ENCODE measurements at regions not wholly inside any gene's neighbourhood (a gene's known extent, or its start where the extent isn't known, plus 50 kb on each side); places are given as distances from the start of the nearest gene placed in this dataset.

DNA sequence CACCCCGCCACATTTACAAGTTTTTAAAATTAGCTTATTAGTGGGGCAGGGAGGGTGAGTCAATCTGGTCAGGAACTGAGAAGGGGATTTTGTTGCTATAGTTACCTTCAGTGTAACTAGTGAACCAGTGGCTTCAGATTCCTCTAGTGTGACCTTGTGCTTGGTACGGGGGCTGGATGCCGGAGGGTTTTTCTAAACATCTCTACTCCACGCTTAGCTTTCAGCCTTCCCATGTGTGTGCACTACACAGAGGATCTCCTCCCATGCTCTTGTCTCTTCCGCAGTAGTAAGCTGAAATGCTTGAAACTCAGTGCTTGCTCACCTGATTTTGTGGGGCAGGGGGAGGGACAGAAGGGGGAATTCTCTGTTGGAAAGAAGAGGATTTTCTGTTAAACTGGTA lies 67.9 kb upstream of the AKAP13 start:
- no peak for DNase-seq

DNA sequence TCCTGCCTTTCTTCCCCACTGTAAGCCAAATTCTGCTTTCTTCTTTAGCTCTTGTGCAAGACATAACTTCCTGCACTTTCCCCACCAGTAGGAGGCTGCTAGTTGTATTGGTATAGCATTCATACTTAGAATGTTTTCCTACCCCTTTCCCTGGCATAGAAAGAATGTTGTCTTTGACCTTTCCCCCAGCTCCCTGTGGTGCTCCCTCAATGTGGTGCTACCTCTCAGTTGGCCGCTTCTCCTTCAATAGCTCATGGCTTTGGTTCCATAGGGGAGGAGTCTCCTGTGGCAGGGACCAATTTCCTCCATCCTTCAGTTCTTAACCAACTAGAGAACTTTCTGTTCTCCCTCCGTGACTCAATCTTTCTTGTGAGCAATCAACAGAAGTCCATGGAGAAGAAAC lies 67.5 kb upstream of the AKAP13 start:
- DNase-seq, result no peak

DNA sequence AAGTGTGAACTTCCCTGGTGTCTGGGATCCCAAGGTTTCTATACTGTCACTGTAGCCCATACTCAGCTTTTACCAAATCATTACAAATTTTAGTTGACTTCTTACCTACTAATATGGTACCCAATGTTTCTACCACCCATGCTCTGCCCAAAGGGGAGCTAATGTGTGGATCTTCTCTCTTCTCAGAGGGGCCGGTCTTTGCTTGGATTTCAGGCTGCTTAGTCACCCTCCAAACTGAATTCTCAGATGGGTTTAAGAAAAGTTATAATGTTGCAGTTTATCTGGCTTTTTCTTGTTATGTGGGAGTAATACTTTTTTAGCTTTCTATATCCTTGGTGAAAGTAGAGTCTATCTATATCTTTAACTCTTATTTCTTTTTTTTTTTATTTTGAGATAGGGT lies 67.1 kb upstream of the AKAP13 start:
- no peak for DNase-seq

DNA sequence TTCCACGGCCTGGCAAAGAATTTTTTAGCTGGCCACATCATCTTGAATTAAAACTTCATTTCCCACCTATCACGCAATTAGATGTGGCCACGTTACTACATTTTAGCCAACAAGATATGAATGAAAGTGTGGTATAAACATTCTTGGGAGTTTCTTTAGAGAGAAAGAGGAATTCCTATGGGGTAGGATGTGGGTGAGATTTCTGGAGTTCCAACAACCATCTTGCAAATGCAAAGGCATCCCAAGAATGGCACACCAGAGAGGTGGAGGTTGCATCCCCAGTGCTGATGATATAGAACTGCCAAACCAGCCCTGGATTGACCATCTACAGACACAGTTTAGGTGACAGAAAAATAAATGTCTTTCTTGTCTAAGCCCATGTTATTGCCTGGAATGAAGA lies 66.3 kb upstream of the AKAP13 start:
- DNase-seq, result no peak

DNA sequence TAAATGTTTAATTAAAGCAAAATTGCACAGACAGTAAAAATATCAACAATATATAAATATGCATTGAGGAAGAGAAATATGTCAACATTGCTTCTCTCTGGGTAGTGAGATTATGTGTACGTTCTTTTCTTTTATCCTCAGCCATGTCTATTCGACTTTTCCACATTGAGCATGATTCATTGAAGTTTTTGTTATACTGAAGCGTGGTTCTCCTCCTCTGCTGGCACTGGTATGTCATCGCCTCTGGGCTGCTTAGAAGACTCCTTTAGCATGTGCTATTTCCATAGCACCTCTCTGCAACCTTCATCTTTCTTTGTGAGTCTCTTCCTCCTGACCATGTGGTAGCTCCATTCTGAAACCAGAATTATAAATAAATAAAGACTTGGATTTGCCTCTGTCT lies 65.8 kb upstream of the AKAP13 start:
- DNase-seq, result no peak

DNA sequence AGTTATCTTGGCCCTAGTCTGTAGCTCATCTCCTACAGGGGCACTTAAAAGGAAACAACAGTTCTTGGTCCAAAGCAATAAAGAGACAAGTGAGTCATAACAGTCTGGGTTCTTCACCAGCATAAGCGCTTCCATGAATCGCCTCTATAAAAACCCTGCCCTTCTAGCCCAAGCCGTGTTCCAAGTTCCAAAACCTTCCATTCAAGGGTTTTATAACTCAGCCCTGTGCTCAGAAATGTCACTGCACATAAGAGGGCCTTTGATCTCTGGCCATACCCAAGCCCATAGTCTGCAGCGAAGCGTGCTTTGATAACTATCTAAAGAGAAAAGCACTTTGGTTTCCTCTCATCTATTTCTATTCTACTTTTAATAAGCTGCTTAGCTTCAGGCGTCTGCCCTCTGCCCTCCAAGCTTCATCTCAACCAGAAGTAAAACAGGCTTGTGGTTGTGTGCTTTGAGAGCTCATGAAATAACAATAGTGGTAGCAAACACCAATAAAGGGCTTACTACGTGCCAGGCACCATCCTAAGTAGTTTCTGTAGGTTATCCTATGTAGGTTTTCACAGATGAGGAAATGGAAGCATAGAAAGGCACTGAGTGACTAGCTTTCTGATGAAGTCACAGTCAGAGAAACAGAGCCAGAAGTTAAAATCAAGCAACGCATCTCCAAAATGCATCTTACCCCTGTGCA lies 64.0 kb upstream of the AKAP13 start:
- no peak for DNase-seq

DNA sequence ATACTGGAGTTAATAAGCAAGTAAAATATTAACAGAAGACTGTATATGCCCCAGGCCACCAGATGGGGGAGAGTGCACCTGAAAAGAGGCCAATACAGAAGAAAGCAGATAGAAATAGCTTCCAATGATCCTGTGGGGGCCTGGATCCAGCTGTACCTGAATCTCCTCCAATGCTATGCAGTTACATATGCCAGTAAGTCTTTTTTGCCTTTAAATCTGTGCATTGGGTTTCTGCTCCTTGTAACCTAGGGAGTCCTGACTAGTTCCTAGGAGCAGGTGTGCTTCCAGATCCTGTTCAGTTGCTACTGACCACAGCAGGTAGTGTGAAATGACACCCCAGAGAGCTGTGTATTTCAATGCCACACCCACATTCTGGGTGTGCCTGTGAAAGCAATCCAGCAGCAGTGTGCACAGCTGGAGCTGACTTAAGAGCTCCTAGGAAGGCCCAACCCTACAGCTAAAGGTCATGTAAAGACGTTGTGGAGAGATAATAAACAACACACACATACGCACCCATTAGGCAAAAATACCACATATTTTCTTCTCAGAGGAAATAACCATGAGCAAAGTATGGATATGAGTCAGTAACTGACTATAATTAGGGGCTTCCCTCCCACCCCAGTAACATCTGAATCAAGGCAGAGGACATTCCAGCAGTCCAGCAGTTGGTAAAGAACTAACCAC lies 62.2 kb upstream of the AKAP13 start:
- no peak for DNase-seq

DNA sequence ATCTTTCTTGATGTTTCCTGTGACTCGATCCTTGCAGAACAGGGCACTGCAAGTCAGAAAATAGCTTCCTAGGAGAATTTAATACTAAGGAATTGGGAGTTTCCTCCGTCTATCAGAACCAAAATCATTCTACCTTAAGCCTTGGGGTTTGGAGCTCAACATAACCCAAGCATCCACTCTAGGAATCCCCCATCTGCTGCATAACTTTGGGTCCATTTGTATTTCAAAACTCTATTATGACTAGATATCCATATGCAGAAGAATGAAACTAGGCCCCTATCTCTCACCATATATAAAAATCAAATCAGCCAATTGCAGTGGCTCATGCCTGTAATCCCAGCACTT lies 61.7 kb upstream of the AKAP13 start:
- no peak for DNase-seq

DNA sequence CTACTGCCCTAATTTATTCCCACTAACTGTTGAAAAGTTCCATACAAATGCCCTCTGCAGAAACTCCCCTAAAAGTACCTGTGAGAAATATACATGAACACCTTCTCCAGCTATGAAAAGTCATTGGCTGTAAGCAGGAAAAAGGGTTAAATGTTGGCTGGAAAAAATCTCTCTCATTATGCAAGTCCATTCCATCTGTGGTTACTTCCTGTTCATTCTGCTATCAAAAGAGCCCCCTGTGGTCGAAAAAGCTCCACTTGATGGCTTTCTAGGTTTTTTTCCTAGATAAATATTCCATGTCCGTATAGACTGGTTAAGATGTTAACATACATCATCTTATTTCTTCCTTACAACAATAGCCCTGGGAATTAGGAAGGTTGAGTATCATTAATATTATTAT lies 56.2 kb upstream of the AKAP13 start:
- no peak for DNase-seq

DNA sequence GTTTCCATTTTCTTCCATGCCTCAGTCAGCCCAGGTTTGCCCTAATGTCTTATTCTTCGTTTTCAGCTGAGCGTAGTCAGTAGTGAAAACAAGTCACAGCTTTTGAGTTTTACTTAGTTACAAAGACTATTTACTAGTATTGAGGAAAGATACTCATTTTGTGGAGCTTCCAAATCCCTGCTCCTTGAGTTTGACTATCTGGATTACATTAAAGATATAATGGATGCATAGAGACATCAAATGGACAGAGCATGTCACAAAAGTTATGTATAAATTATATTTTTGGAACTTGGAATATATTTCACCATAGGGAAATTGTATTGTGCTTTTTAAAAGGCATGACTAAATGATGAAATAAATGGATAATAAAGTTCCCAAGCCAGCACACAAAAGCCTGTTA lies 54.6 kb upstream of the AKAP13 start:
- no peak for DNase-seq

DNA sequence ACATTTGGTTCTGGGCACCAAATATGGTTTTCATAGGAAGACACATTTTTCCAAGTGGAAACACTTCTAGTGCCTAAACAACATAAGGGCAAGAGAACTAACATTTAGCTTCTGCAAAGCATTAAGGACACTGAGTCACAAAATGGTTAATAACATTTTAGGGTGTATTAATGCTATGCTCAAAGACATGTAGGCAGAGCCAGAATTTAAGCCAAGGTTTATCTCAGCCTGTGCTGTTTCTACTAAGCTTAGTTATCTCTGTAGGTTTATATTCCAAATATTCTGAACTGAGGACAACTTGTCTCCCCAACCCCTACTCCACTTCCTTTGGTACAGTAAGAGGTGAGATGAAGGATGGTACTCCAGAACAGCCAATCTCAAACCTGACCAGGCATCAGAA lies 54.1 kb upstream of the AKAP13 start:
- DNase-seq, result no peak

DNA sequence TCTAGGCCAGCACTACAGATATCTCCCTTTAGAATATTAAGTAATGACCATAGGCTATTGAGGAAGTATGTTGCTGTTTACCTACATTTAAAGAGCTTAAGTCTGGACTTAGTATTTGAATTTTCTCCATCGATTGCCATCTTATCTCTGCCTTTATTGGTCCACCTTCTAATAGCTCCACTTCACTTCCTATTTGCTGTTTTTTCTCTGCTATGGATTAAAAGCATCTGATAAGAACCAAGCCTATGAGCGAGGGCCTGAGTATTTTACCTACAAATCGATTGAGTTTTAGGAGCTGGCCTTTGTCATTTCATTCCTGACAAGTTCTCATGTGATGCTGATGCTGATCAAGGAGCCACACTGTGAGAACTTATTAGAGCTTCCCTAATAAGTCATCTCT lies 52.6 kb upstream of the AKAP13 start:
- no peak for DNase-seq

DNA sequence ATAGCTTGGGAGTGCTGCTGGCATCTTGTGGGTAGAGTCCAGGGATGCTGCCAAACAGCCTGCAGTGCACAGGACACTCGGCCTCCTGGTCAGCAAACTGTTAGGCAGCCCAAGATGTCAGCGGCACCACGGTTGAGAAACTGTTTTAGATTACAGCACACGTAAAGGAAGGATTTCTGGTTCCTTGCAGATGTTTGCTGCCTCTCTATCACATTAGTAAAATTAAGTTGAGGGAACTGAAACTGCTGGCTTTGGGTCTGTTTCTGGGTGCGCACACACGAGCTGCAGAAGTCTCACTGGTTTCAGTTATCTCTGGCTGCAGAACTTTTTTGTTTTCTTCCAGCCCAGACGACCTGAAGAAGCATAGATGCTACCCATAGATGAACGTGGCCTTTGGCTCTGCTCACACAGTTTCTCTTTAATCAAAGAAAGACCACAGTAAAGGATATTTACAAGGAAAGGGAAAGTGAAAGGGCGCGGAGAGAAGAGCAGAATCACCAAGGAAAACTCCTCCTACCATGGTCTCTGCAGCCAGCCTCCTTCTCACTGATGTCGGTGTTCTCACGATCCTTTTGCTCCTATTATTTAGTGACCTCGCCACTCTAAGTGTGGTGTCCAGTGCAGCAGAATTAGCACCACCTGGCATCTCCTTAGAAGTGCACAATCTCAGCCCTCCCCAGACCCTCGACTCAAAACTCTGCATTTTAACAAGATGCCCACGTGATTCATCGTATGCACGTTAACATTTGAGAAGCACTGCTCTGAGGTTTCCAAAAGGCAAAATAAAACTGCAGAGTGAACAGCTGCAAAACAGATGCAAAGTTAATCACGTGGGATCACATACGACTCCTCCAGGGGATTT lies 50.6 kb upstream of the AKAP13 start:
- no peak for DNase-seq

All from stimulated activated CD4-positive, alpha-beta T cell treated with anti-CD3 and anti-CD28 coated beads, Interleukin-4, amount 100 ng/mL, for 1 hour (primary cell).